ENCODE measurements at regions not wholly inside any gene's neighbourhood (a gene's known extent, or its start where the extent isn't known, plus 50 kb on each side); places are given as distances from the start of the nearest gene placed in this dataset.

GRCh38 chr5:29054694-29055093 is 2016.3 kb upstream of the CDH9 start:
- no peak overlapping the region for H3K27ac Mint-ChIP-seq
- H3K4me1 Mint-ChIP-seq: no peaks in the 10 kb centered on the region
- DNase-seq (no peak), ATAC-seq (replicated peaks) (no peak)
- H3K36me3 Mint-ChIP-seq: no peaks in the 10 kb centered on the region
- no peak overlapping the region for H3K4me3 Mint-ChIP-seq
- H3K27me3 Mint-ChIP-seq: no peaks in the 10 kb centered on the region
- H3K9me3 Mint-ChIP-seq: peaks cover 3% of the 10 kb centered on the region in 2 donors

DNA sequence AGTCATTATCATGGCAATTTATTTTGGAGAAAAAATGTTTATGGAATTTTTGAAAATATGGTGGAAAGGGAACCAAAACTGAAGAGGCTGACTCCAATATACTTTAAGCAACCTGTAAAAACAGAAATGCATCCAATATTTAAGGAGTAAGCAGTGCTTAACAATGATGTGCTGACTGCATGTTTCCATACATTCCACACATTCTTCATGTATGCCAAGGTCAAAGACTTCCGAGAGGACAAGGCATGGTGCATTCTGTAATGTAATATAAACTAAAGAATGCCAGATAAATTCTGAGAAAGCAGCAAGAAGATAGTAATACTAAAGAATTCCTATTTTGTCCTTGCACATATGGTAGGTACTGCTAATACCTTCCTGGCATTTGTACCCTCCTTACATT is 2015.9 kb upstream of the CDH9 start:
- no peaks in the 10 kb centered on the region for H3K4me1 Mint-ChIP-seq
- H3K36me3 Mint-ChIP-seq: no peaks in the 10 kb centered on the region
- DNase-seq (no peak), ATAC-seq (replicated peaks) (no peak)
- no peak overlapping the region for H3K4me3 Mint-ChIP-seq
- no peaks in the 10 kb centered on the region for H3K27me3 Mint-ChIP-seq
- peaks cover 3% of the 10 kb centered on the region in 2 donors for H3K9me3 Mint-ChIP-seq
- no peak overlapping the region for H3K27ac Mint-ChIP-seq

GRCh38 chr5:29051509-29051908 is 2013.1 kb upstream of the CDH9 start:
- DNase-seq (no peak), ATAC-seq (replicated peaks) (no peak)
- H3K36me3 Mint-ChIP-seq: no peaks in the 10 kb centered on the region

DNA sequence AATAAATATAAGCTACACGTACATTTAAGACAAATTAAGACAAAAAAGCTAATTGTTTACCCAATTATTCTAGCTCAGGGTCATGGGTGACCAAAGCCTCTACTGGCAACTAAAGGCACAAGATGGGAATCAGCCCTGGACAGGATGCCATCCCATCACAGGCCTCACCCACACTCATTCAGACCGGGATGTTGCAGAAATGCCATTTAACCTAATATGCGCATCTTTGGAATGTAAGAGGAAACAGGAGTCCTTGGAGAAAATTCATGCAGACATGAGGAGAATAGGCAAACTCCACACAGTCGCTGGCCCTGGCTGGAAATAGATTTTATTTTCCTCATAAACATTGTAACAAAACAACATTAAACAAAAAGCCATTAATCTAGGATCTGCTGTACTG is 2003.8 kb upstream of the CDH9 start:
- H3K4me1 Mint-ChIP-seq: no peaks in the 10 kb centered on the region

More at GRCh38 chr5:29051509-29051908, 2013.1 kb upstream of the CDH9 start:
- H3K27ac Mint-ChIP-seq: no peak overlapping the region
- no peak overlapping the region for H3K4me3 Mint-ChIP-seq
- H3K9me3 Mint-ChIP-seq: peaks cover 3% of the 10 kb centered on the region in 2 donors
- no peaks in the 10 kb centered on the region for H3K4me1 Mint-ChIP-seq
- H3K27me3 Mint-ChIP-seq: no peaks in the 10 kb centered on the region

DNA sequence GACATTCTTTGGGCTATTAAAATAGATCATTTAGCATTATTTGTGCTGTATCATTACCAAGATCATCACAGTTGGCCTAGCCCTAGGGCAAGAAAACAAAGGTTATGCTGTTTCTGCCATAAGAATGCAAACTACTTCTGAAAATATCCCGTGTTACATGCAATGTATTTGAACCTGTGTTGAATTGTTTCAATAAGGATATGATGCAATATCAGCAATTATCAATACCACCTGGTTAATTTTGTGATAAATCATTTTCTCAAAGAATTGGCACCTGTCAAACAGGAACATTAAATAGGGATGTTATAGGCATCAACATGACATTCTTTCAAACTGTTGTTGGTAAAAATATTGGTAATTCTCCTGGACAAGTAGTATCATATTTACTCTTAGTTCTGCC is 2002.0 kb upstream of the CDH9 start:
- Mint-ChIP-seq H3K36me3 (no peaks in the 10 kb centered on the region), H3K4me3 (no peak overlapping the region), H3K27me3 (no peaks in the 10 kb centered on the region), H3K9me3 (peaks cover 1 to 5% of the 10 kb centered on the region in 2 donors), H3K27ac (peak overlapping the region; percentile 3), H3K4me1 (no peaks in the 10 kb centered on the region)
- DNase-seq: no peak
- ATAC-seq (replicated peaks): no peak

More for the DNA sequence above, 2003.8 kb upstream of the CDH9 start:
- no peaks in the 10 kb centered on the region for H3K27me3 Mint-ChIP-seq
- ATAC-seq (replicated peaks): no peak
- peaks cover 1 to 5% of the 10 kb centered on the region in 2 donors for H3K9me3 Mint-ChIP-seq
- DNase-seq: no peak
- H3K27ac Mint-ChIP-seq: no peak overlapping the region
- H3K36me3 Mint-ChIP-seq: no peaks in the 10 kb centered on the region
- no peak overlapping the region for H3K4me3 Mint-ChIP-seq

DNA sequence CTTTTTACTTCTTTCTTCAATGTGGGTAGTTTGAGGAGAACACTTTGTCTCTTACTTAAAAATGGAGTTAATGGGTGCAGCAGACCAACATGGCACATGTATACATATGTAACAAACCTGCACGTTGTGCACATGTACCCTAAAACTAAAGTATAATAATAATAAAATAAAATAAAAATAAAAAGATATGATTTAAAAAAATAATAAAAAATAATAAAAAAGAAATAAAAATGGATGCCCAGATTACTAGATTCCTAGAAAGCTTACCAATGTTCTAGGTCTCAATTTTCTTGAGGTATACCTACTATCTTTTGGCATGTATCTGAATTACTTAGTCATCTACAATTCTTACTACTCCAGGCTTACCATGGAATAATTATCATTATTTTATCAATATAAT is 2001.6 kb upstream of the CDH9 start:
- Mint-ChIP-seq H3K4me3 (no peak overlapping the region), H3K9me3 (peaks cover 1 to 5% of the 10 kb centered on the region in 2 donors), H3K27ac (no peak overlapping the region), H3K27me3 (no peaks in the 10 kb centered on the region), H3K36me3 (no peaks in the 10 kb centered on the region), H3K4me1 (no peaks in the 10 kb centered on the region)
- DNase-seq (no peak), ATAC-seq (replicated peaks) (no peak)

- Mint-ChIP-seq H3K27me3 (no peaks in the 10 kb centered on the region), H3K9me3 (peaks cover 6 to 12% of the 10 kb centered on the region in 2 donors), H3K4me1 (no peaks in the 10 kb centered on the region), H3K4me3 (no peak overlapping the region), H3K27ac (no peak overlapping the region), H3K36me3 (no peaks in the 10 kb centered on the region)
- ATAC-seq (replicated peaks) (no peak), DNase-seq (no peak)
These were observed 1999.3 kb upstream of the CDH9 start for GRCh38 chr5:29037716-29038115.

DNA sequence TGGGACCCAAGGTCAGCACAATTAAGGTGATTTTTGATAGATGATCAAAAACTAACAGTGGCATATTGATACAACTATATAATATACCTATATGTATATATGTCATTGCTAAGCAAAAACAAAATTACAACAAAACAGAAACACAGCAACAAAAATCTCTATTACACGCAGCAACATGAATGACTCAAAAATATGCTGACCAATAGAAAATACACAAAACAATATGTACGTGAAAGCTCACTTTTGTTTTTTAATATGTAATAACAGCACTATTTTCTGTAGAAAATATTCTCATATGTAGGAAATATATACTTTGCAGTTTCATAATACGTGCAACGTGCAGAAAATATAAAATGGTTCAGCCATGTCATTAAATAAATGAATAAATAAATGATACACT is 1985.7 kb upstream of the CDH9 start:
- DNase-seq: no peak

GRCh38 chr5:29023541-29023940 is 1985.2 kb upstream of the CDH9 start:
- peaks cover 3% of the 10 kb centered on the region in 2 donors for H3K9me3 Mint-ChIP-seq
- no peak for ATAC-seq (replicated peaks)

More for the DNA sequence above, 1985.7 kb upstream of the CDH9 start:
- H3K4me1 Mint-ChIP-seq: no peaks in the 10 kb centered on the region
- no peaks in the 10 kb centered on the region for H3K27me3 Mint-ChIP-seq
- H3K36me3 Mint-ChIP-seq: no peaks in the 10 kb centered on the region
- peaks cover 3% of the 10 kb centered on the region in 2 donors for H3K9me3 Mint-ChIP-seq
- ATAC-seq (replicated peaks): no peak
- no peak overlapping the region for H3K27ac Mint-ChIP-seq
- H3K4me3 Mint-ChIP-seq: no peak overlapping the region

DNA sequence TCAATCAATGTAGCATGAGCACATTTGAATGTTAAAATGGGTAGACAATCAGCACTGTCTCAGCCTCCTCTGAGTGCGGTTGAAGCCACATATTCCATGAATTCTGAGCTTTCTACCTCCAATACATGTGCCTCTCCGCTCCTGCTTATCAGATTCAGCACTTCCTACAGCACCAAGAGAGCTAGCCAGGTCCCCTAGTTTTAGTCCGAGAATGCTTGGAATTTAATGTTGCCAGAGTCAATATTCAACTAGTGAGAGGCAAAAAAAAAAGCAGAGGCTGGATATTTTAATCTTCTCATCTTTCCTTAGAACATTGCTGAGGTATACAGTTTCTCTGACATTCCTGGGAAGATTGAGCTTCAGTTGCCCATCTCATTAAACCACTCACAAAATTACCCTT is 1979.1 kb upstream of the CDH9 start:
- Mint-ChIP-seq H3K27ac (no peak overlapping the region), H3K4me3 (no peak overlapping the region), H3K27me3 (no peaks in the 10 kb centered on the region), H3K9me3 (peaks cover 0 to 2% of the 10 kb centered on the region in 2 donors), H3K4me1 (no peaks in the 10 kb centered on the region), H3K36me3 (no peaks in the 10 kb centered on the region)
- ATAC-seq (replicated peaks) (no peak), DNase-seq (no peak)

More at GRCh38 chr5:29023541-29023940, 1985.2 kb upstream of the CDH9 start:
- no peak for DNase-seq
- Mint-ChIP-seq H3K4me1 (no peaks in the 10 kb centered on the region), H3K4me3 (no peak overlapping the region), H3K27me3 (no peaks in the 10 kb centered on the region), H3K36me3 (no peaks in the 10 kb centered on the region), H3K27ac (no peak overlapping the region)

GRCh38 chr5:29016067-29016466 is 1977.7 kb upstream of the CDH9 start:
- Mint-ChIP-seq H3K27ac (no peak overlapping the region), H3K4me3 (no peak overlapping the region), H3K9me3 (peaks cover 0 to 2% of the 10 kb centered on the region in 2 donors), H3K27me3 (no peaks in the 10 kb centered on the region), H3K36me3 (no peaks in the 10 kb centered on the region), H3K4me1 (no peaks in the 10 kb centered on the region)
- ATAC-seq (replicated peaks) (no peak), DNase-seq (no peak)

DNA sequence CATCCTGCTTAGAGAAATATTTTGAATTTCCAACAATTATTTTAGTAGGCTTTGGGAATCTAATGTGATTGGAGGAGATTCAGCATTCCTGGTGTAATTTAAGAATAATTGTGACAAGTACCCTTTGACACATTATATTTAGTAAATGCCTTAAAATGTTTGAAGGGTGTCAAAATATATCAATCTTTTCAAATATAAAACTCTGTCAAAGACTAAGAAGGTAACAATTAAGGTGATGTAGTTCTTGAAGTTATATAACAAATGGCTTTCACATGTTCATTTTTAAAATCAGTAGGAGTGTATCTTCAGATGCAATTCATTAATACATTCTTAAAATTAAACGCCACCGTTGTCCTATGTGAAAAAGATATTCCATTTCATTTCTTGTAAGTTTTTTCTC is 1977.1 kb upstream of the CDH9 start:
- DNase-seq: no peak
- Mint-ChIP-seq H3K4me3 (no peak overlapping the region), H3K36me3 (no peaks in the 10 kb centered on the region), H3K4me1 (no peaks in the 10 kb centered on the region), H3K9me3 (no peaks in the 10 kb centered on the region), H3K27ac (no peak overlapping the region), H3K27me3 (no peaks in the 10 kb centered on the region)
- ATAC-seq (replicated peaks): no peak

DNA sequence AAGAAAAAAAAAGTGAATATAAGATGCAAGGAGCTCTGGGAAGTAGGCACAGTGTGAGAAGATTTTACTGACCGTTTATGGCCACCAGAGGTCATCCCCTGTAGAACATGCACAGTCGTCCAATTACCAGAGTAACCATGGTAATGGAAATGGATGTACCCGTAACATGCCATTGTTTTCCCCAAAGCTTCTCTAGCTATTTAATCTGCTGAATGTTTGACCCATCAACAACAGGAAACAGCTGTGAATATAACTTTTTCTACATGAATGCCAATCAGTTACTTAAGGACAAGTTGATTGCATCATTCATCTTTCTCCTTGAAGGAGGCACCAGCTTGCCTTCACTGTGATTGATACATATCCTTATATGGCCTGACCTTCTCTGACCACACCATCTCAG is 1967.0 kb upstream of the CDH9 start:
- no peaks in the 10 kb centered on the region for H3K27me3 Mint-ChIP-seq
- H3K27ac Mint-ChIP-seq: no peak overlapping the region
- ATAC-seq (replicated peaks) (no peak), DNase-seq (no peak)
- H3K4me1 Mint-ChIP-seq: no peaks in the 10 kb centered on the region
- H3K9me3 Mint-ChIP-seq: peaks cover 0 to 2% of the 10 kb centered on the region in 2 donors
- H3K4me3 Mint-ChIP-seq: no peak overlapping the region
- H3K36me3 Mint-ChIP-seq: no peaks in the 10 kb centered on the region

DNA sequence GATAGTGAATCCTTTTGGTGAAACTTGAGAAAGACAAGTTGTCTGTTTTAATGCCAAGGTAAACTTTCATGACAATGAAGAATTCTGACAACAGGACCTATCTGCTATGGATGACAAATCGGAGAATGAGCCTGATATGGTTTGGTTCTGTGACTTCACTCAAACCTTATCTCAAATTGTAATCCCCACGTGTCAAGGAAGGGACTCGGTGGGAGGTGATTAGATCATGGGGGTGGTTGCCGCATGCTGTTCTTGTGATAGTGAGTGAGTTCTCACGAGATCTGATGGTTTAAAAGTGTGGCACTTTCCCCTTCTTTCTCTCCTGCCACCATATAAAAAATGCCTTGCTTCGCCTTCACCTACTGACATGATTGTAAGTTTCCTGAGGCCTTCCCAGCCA is 1964.1 kb upstream of the CDH9 start:
- H3K4me3 Mint-ChIP-seq: no peak overlapping the region
- no peaks in the 10 kb centered on the region for H3K4me1 Mint-ChIP-seq
- H3K36me3 Mint-ChIP-seq: no peaks in the 10 kb centered on the region
- peaks cover 0 to 2% of the 10 kb centered on the region in 2 donors for H3K9me3 Mint-ChIP-seq
- ATAC-seq (replicated peaks) (no peak), DNase-seq (no peak)
- H3K27me3 Mint-ChIP-seq: no peaks in the 10 kb centered on the region
- H3K27ac Mint-ChIP-seq: no peak overlapping the region

- H3K4me1 Mint-ChIP-seq: no peaks in the 10 kb centered on the region
- no peaks in the 10 kb centered on the region for H3K27me3 Mint-ChIP-seq
- DNase-seq (no peak), ATAC-seq (replicated peaks) (no peak)
- peaks cover 0 to 3% of the 10 kb centered on the region in 2 donors for H3K9me3 Mint-ChIP-seq
- H3K27ac Mint-ChIP-seq: no peak overlapping the region
- H3K36me3 Mint-ChIP-seq: no peaks in the 10 kb centered on the region
- no peak overlapping the region for H3K4me3 Mint-ChIP-seq
These were observed 1963.3 kb upstream of the CDH9 start for GRCh38 chr5:29001666-29002065.

DNA sequence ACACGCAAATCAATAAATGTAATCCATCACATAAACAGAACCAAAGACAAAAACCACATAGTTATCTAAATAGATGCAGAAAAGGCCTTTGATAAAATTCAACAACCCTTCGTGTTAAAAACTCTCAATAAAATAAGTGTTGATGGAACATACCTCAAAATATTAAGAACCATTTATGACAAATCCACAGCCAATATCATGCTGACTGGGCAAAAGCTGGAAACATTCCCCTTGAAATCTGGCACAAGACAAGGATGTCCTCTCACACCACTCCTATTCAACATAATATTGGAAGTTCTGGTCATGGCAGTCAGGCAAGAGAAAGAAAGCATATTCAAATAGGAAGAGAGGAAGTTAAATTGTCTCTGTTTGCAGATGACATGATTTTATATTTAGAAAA is 1946.3 kb upstream of the CDH9 start:
- peaks cover 13% of the 10 kb centered on the region in 2 donors for H3K9me3 Mint-ChIP-seq
- H3K27ac Mint-ChIP-seq: no peak overlapping the region
- ATAC-seq (replicated peaks) (no peak), DNase-seq (no peak)
- no peaks in the 10 kb centered on the region for H3K4me1 Mint-ChIP-seq
- H3K36me3 Mint-ChIP-seq: no peaks in the 10 kb centered on the region
- H3K27me3 Mint-ChIP-seq: no peaks in the 10 kb centered on the region
- H3K4me3 Mint-ChIP-seq: no peak overlapping the region
